OCI-LY3 (cell line): ENCODE measurements at regions not wholly inside any gene's neighbourhood (a gene's known extent, or its start where the extent isn't known, plus 50 kb on each side); places are given as distances from the start of the nearest gene placed in this dataset.

Experiments used
- EZH2phosphoT487 ChIP-seq: fragments of 200-600 bp; shearing (Covaris generic); IDR thresholded peaks from 2 replicates; pipeline ENCODE4 v1.6.1; 2018; ENCODE audit warnings: antibody characterized with exemption, mixed run types, low read depth
- TF ChIP-seq, protein P1 (sequence below): fragments of 200-600, 300-600 bp; sonication (generic); IDR thresholded peaks from 2 replicates; pipeline ENCODE4 v1.5.1; 2014; ENCODE audit warnings: antibody characterized with exemption, low read length, low read depth

- TF ChIP-seq, protein P1, sequence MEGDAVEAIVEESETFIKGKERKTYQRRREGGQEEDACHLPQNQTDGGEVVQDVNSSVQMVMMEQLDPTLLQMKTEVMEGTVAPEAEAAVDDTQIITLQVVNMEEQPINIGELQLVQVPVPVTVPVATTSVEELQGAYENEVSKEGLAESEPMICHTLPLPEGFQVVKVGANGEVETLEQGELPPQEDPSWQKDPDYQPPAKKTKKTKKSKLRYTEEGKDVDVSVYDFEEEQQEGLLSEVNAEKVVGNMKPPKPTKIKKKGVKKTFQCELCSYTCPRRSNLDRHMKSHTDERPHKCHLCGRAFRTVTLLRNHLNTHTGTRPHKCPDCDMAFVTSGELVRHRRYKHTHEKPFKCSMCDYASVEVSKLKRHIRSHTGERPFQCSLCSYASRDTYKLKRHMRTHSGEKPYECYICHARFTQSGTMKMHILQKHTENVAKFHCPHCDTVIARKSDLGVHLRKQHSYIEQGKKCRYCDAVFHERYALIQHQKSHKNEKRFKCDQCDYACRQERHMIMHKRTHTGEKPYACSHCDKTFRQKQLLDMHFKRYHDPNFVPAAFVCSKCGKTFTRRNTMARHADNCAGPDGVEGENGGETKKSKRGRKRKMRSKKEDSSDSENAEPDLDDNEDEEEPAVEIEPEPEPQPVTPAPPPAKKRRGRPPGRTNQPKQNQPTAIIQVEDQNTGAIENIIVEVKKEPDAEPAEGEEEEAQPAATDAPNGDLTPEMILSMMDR, result no peak
- TF ChIP-seq EZH2phosphoT487, result no peak
Measured at GRCh38 chr2:104473546-104473945, 380.4 kb upstream of the POU3F3 start.
